Osteoblast (primary cell): ENCODE measurements at regions not wholly inside any gene's neighbourhood (a gene's known extent, or its start where the extent isn't known, plus 50 kb on each side); places are given as distances from the start of the nearest gene placed in this dataset.

Experiments used
- DNase-seq: peaks from one replicate; pipeline ENCODE4 v3.0.0; 2011; ENCODE audit warnings: low spot score, mixed read lengths; ENCODE audit not compliant: insufficient read length; ENCODE audit errors: missing footprints
- H2AFZ ChIP-seq: 2 replicates; pipeline ENCODE4 v1.6.0; 2011; ENCODE audit warnings: mild to moderate bottlenecking, low read length
- H3K27ac ChIP-seq: 2 replicates; pipeline ENCODE4 v1.5.1; 2011; ENCODE audit warnings: mild to moderate bottlenecking, low read depth, low read length, moderate library complexity
- H3K27me3 ChIP-seq: 2 replicates; pipeline ENCODE4 v1.6.0; 2012; ENCODE audit warnings: mild to moderate bottlenecking, control low read depth, inconsistent platforms, low read length, moderate library complexity; ENCODE audit not compliant: insufficient read depth
- H3K36me3 ChIP-seq: 2 replicates; pipeline ENCODE4 v1.5.1; 2011; ENCODE audit warnings: mild to moderate bottlenecking, low read length, control low read depth, moderate library complexity; ENCODE audit not compliant: insufficient read depth
- H3K4me1 ChIP-seq: 2 replicates; pipeline ENCODE4 v1.5.1; 2011; ENCODE audit warnings: mild to moderate bottlenecking, low read length, control low read depth, moderate library complexity; ENCODE audit not compliant: insufficient read depth
- H3K4me2 ChIP-seq: 2 replicates; pipeline ENCODE4 v1.6.0; 2011; ENCODE audit warnings: mild to moderate bottlenecking, low read length; ENCODE audit not compliant: insufficient read depth
- H3K4me3 ChIP-seq: fragments of 200-600 bp; sonication (generic); 3 replicates; pipeline ENCODE4 v1.5.1; 2012; ENCODE audit warnings: mild to moderate bottlenecking, low read length, inconsistent platforms; ENCODE audit not compliant: insufficient read depth
- H3K79me2 ChIP-seq: 2 replicates; pipeline ENCODE4 v1.6.0; 2012; ENCODE audit warnings: mild to moderate bottlenecking, low read length, control low read depth, inconsistent platforms; ENCODE audit not compliant: insufficient read depth
- H3K9me3 ChIP-seq: 2 replicates; pipeline ENCODE4 v1.5.1; 2011; ENCODE audit warnings: low read depth, low read length, control low read depth
- H4K20me1 ChIP-seq: 2 replicates; pipeline ENCODE4 v1.6.0; 2012; ENCODE audit warnings: mild to moderate bottlenecking, low read length, control low read depth; ENCODE audit not compliant: insufficient read depth
- CTCF ChIP-seq: IDR thresholded peaks from 2 replicates; pipeline ENCODE4 v1.5.1; 2011; ENCODE audit warnings: mild to moderate bottlenecking, low read depth, low read length, moderate library complexity; ENCODE audit errors: extremely low read depth

GRCh38 chr13:59201841-59202240, 961.9 kb downstream of the DIAPH3 start:
- Histone ChIP-seq H3K27me3 (no peaks in the 10 kb centered on the region), H3K27ac (no peak overlapping the region), H3K36me3 (no peaks in the 10 kb centered on the region), H4K20me1 (no peaks in the 10 kb centered on the region), H2AFZ (no peak overlapping the region), H3K9me3 (peaks cover 2% of the 10 kb centered on the region), H3K4me1 (no peaks in the 10 kb centered on the region), H3K79me2 (no peaks in the 10 kb centered on the region), H3K4me3 (no peak overlapping the region), H3K4me2 (no peak overlapping the region)
- DNase-seq: no peak
- TF ChIP-seq CTCF: no peak

GRCh38 chr13:59203855-59204254, 959.9 kb downstream of the DIAPH3 start:
- Histone ChIP-seq H2AFZ (no peak overlapping the region), H3K4me1 (no peaks in the 10 kb centered on the region), H3K79me2 (no peaks in the 10 kb centered on the region), H3K27ac (no peak overlapping the region), H3K4me2 (no peak overlapping the region), H3K27me3 (no peaks in the 10 kb centered on the region), H4K20me1 (no peaks in the 10 kb centered on the region), H3K4me3 (no peak overlapping the region), H3K9me3 (peaks cover 2% of the 10 kb centered on the region), H3K36me3 (no peaks in the 10 kb centered on the region)
- no peak for TF ChIP-seq CTCF
- DNase-seq: no peak

- no peak overlapping the region for H3K4me2 ChIP-seq
- TF ChIP-seq CTCF: no peak
- H3K4me1 ChIP-seq: no peaks in the 10 kb centered on the region
- no peak overlapping the region for H3K27ac ChIP-seq
- no peaks in the 10 kb centered on the region for H3K36me3 ChIP-seq
- peaks cover 2% of the 10 kb centered on the region for H3K9me3 ChIP-seq
- no peaks in the 10 kb centered on the region for H4K20me1 ChIP-seq
- no peaks in the 10 kb centered on the region for H3K27me3 ChIP-seq
- H2AFZ ChIP-seq: no peak overlapping the region
- no peak overlapping the region for H3K4me3 ChIP-seq
- DNase-seq: no peak
- H3K79me2 ChIP-seq: no peaks in the 10 kb centered on the region
Measured at GRCh38 chr13:59205501-59205900, 958.2 kb downstream of the DIAPH3 start.

GRCh38 chr13:59208405-59209195, 955.1 kb downstream of the DIAPH3 start:
- Histone ChIP-seq H3K36me3 (no peaks in the 10 kb centered on the region), H3K27me3 (no peaks in the 10 kb centered on the region), H3K4me3 (no peak overlapping the region), H3K4me2 (no peak overlapping the region), H3K4me1 (no peaks in the 10 kb centered on the region), H2AFZ (no peak overlapping the region), H3K9me3 (no peaks in the 10 kb centered on the region), H3K79me2 (no peaks in the 10 kb centered on the region), H3K27ac (no peak overlapping the region), H4K20me1 (no peaks in the 10 kb centered on the region)
- TF ChIP-seq CTCF: no peak
- DNase-seq: peak; percentile 8
